ENCODE measurements at regions not wholly inside any gene's neighbourhood (a gene's known extent, or its start where the extent isn't known, plus 50 kb on each side); places are given as distances from the start of the nearest gene placed in this dataset.
"Not testable (repeated sequence)": the region's sequence is repeated elsewhere in the genome, so short reads cannot be mapped to it uniquely, and the experiment has no call there.

- Mint-ChIP-seq H3K36me3 (ENCODE audit: low read depth) (no peaks in the 10 kb centered on the region), H3K9me3 (no peaks in the 10 kb centered on the region), H3K4me1 (ENCODE audit: low read depth) (no peaks in the 10 kb centered on the region), H3K27me3 (ENCODE audit: low read depth) (peaks cover 2% of the 10 kb centered on the region), H3K27ac (no peak overlapping the region), H3K4me3 (no peak overlapping the region)
- CTCF ChIA-PET, result interaction anchor here (0.8 to 1.1 kb wide), 4 partner anchors 11 to 142 kb away, joined by 3 to 5 read pairs (median 3); no protein-coding TSS in a partner anchor
- intact Hi-C loops (cut with micrococcal nuclease), result loop anchor here (10.0 kb wide), 1 partner anchor 395 kb away; no protein-coding TSS in a partner anchor
- DNase-seq, result no peak
Measured at GRCh38 chr2:105509269-105510086, 110.6 kb upstream of the FHL2 start.

GRCh38 chr2:105506860-105507259 lies 108.0 kb upstream of the FHL2 start:
- H3K9me3 Mint-ChIP-seq; CTCF ChIA-PET; H3K27ac Mint-ChIP-seq; H3K27me3 Mint-ChIP-seq (ENCODE audit: low read depth); DNase-seq; H3K4me1 Mint-ChIP-seq (ENCODE audit: low read depth); H3K4me3 Mint-ChIP-seq; H3K36me3 Mint-ChIP-seq (ENCODE audit: low read depth); intact Hi-C loops (cut with micrococcal nuclease): not testable (repeated sequence)

GRCh38 chr2:105504459-105504858 lies 105.6 kb upstream of the FHL2 start:
- CTCF ChIA-PET, result interaction anchor here (0.7 kb wide), 1 partner anchor 108 kb away, joined by 3 read pairs; no protein-coding TSS in a partner anchor
- DNase-seq, result no peak
- intact Hi-C loops (cut with micrococcal nuclease), result no loop called here
- H3K4me3 Mint-ChIP-seq, result no peak overlapping the region
- H3K9me3 Mint-ChIP-seq, result peaks cover 5% of the 10 kb centered on the region
- H3K27me3 Mint-ChIP-seq (ENCODE audit: low read depth), result peaks cover 2% of the 10 kb centered on the region
- H3K4me1 Mint-ChIP-seq (ENCODE audit: low read depth), result no peaks in the 10 kb centered on the region
- H3K27ac Mint-ChIP-seq, result no peak overlapping the region
- H3K36me3 Mint-ChIP-seq (ENCODE audit: low read depth), result no peaks in the 10 kb centered on the region

GRCh38 chr2:105502625-105503334 lies 103.9 kb upstream of the FHL2 start:
- intact Hi-C loops (cut with micrococcal nuclease), result no loop called here
- Mint-ChIP-seq H3K36me3 (ENCODE audit: low read depth) (no peaks in the 10 kb centered on the region), H3K27me3 (ENCODE audit: low read depth) (peaks cover 2% of the 10 kb centered on the region), H3K27ac (no peak overlapping the region), H3K4me1 (ENCODE audit: low read depth) (no peaks in the 10 kb centered on the region), H3K9me3 (peaks cover 5% of the 10 kb centered on the region), H3K4me3 (no peak overlapping the region)
- CTCF ChIA-PET, result no interaction called here
- DNase-seq, result no peak

GRCh38 chr2:105498281-105498846 lies 99.5 kb upstream of the FHL2 start:
- H3K36me3 Mint-ChIP-seq (ENCODE audit: low read depth), result no peaks in the 10 kb centered on the region
- H3K4me3 Mint-ChIP-seq, result no peak overlapping the region
- DNase-seq, result no peak
- H3K27ac Mint-ChIP-seq, result no peak overlapping the region
- peaks cover 2% of the 10 kb centered on the region for H3K27me3 Mint-ChIP-seq (ENCODE audit: low read depth)
- intact Hi-C loops (cut with micrococcal nuclease), result no loop called here
- no peaks in the 10 kb centered on the region for H3K4me1 Mint-ChIP-seq (ENCODE audit: low read depth)
- peaks cover 5% of the 10 kb centered on the region for H3K9me3 Mint-ChIP-seq
- CTCF ChIA-PET, result no interaction called here

- CTCF ChIA-PET, result no interaction called here
- no peak overlapping the region for H3K4me3 Mint-ChIP-seq
- no peak for DNase-seq
- peaks cover 4% of the 10 kb centered on the region for H3K27me3 Mint-ChIP-seq (ENCODE audit: low read depth)
- H3K9me3 Mint-ChIP-seq, result peaks cover 13% of the 10 kb centered on the region
- intact Hi-C loops (cut with micrococcal nuclease), result no loop called here
- no peaks in the 10 kb centered on the region for H3K4me1 Mint-ChIP-seq (ENCODE audit: low read depth)
- no peak overlapping the region for H3K27ac Mint-ChIP-seq
- H3K36me3 Mint-ChIP-seq (ENCODE audit: low read depth), result peaks cover 4% of the 10 kb centered on the region
Measured at GRCh38 chr2:105497094-105497493, 98.2 kb upstream of the FHL2 start.

- H3K4me1 Mint-ChIP-seq (ENCODE audit: low read depth), result no peaks in the 10 kb centered on the region
- H3K36me3 Mint-ChIP-seq (ENCODE audit: low read depth), result peaks cover 4% of the 10 kb centered on the region
- peaks cover 4% of the 10 kb centered on the region for H3K27me3 Mint-ChIP-seq (ENCODE audit: low read depth)
- no peak overlapping the region for H3K4me3 Mint-ChIP-seq
- H3K27ac Mint-ChIP-seq, result no peak overlapping the region
- intact Hi-C loops (cut with micrococcal nuclease), result no loop called here
- DNase-seq, result no peak
- H3K9me3 Mint-ChIP-seq, result peaks cover 11% of the 10 kb centered on the region
- CTCF ChIA-PET, result no interaction called here
Measured at GRCh38 chr2:105496271-105496670, 97.4 kb upstream of the FHL2 start.

- Mint-ChIP-seq H3K9me3 (peaks cover 8% of the 10 kb centered on the region), H3K4me3 (no peak overlapping the region), H3K27me3 (ENCODE audit: low read depth) (peaks cover 4% of the 10 kb centered on the region), H3K36me3 (ENCODE audit: low read depth) (peaks cover 4% of the 10 kb centered on the region), H3K27ac (no peak overlapping the region), H3K4me1 (ENCODE audit: low read depth) (no peaks in the 10 kb centered on the region)
- intact Hi-C loops (cut with micrococcal nuclease), result no loop called here
- DNase-seq, result no peak
- CTCF ChIA-PET, result no interaction called here
Measured at GRCh38 chr2:105494683-105495425, 96.0 kb upstream of the FHL2 start.

GRCh38 chr2:105490956-105491355 lies 92.1 kb upstream of the FHL2 start:
- no peaks in the 10 kb centered on the region for H3K4me1 Mint-ChIP-seq (ENCODE audit: low read depth)
- CTCF ChIA-PET, result interaction anchor here (0.6 kb wide), 1 partner anchor 58 kb away, joined by 3 read pairs; no protein-coding TSS in a partner anchor
- peaks cover 2% of the 10 kb centered on the region for H3K27me3 Mint-ChIP-seq (ENCODE audit: low read depth)
- no peak overlapping the region for H3K4me3 Mint-ChIP-seq
- intact Hi-C loops (cut with micrococcal nuclease), result no loop called here
- H3K27ac Mint-ChIP-seq, result no peak overlapping the region
- peaks cover 4% of the 10 kb centered on the region for H3K36me3 Mint-ChIP-seq (ENCODE audit: low read depth)
- DNase-seq, result no peak
- H3K9me3 Mint-ChIP-seq, result peaks cover 8% of the 10 kb centered on the region

GRCh38 chr2:105490204-105490603 lies 91.4 kb upstream of the FHL2 start:
- CTCF ChIA-PET, result no interaction called here
- peaks cover 8% of the 10 kb centered on the region for H3K9me3 Mint-ChIP-seq
- no peak overlapping the region for H3K27ac Mint-ChIP-seq
- no peaks in the 10 kb centered on the region for H3K4me1 Mint-ChIP-seq (ENCODE audit: low read depth)
- peaks cover 4% of the 10 kb centered on the region for H3K36me3 Mint-ChIP-seq (ENCODE audit: low read depth)
- no peak for DNase-seq
- intact Hi-C loops (cut with micrococcal nuclease), result no loop called here
- H3K4me3 Mint-ChIP-seq, result no peak overlapping the region
- H3K27me3 Mint-ChIP-seq (ENCODE audit: low read depth), result peaks cover 2% of the 10 kb centered on the region

GRCh38 chr2:105489168-105489878 lies 90.5 kb upstream of the FHL2 start:
- no peak for DNase-seq
- intact Hi-C loops (cut with micrococcal nuclease), result no loop called here
- Mint-ChIP-seq H3K36me3 (ENCODE audit: low read depth) (peaks cover 4% of the 10 kb centered on the region), H3K27me3 (ENCODE audit: low read depth) (peaks cover 2% of the 10 kb centered on the region), H3K27ac (no peak overlapping the region), H3K4me1 (ENCODE audit: low read depth) (no peaks in the 10 kb centered on the region), H3K9me3 (peaks cover 8% of the 10 kb centered on the region), H3K4me3 (no peak overlapping the region)
- CTCF ChIA-PET, result no interaction called here

GRCh38 chr2:105488285-105488684 lies 89.4 kb upstream of the FHL2 start:
- H3K27ac Mint-ChIP-seq, result no peak overlapping the region

More at GRCh38 chr2:105488285-105488684, 89.4 kb upstream of the FHL2 start:
- CTCF ChIA-PET, result no interaction called here
- no peak for DNase-seq
- H3K4me1 Mint-ChIP-seq (ENCODE audit: low read depth), result no peaks in the 10 kb centered on the region
- H3K27me3 Mint-ChIP-seq (ENCODE audit: low read depth), result peaks cover 2% of the 10 kb centered on the region
- H3K36me3 Mint-ChIP-seq (ENCODE audit: low read depth), result peaks cover 4% of the 10 kb centered on the region
- no peak overlapping the region for H3K4me3 Mint-ChIP-seq
- peaks cover 8% of the 10 kb centered on the region for H3K9me3 Mint-ChIP-seq
- intact Hi-C loops (cut with micrococcal nuclease), result no loop called here

All from activated naive CD4-positive, alpha-beta T cell treated with anti-CD3 and anti-CD28 coated beads for 36 hours (primary cell).